H1 (cell line): ENCODE measurements at regions not wholly inside any gene's neighbourhood (a gene's known extent, or its start where the extent isn't known, plus 50 kb on each side); places are given as distances from the start of the nearest gene placed in this dataset.

Experiments
- CTCF ChIA-PET: fragments of 300-600 bp; sonication (Branson Sonifier 250); formaldehyde crosslinking; loops from one replicate; lab custom pipeline; 2021; ENCODE audit not compliant: partially characterized antibody; lab: Charles Lee
- POLR2A ChIA-PET: fragments of 300-600 bp; sonication (Branson Sonifier 250); formaldehyde crosslinking; loops from one replicate; lab custom pipeline; 2021; ENCODE audit warnings: inconsistent platforms; ENCODE audit not compliant: partially characterized antibody; lab: Charles Lee
- DNase-seq, 2 experiments: peaks; one replicate each; pipeline versions ENCODE4 v3.0.0 to v3.0.0-alpha.2; 2010 to 2022; ENCODE audit warnings: low spot score in 2 of 2, low read depth in 1 of 2, mixed read lengths in 1 of 2
- FAIRE-seq: peaks from 2 replicates; lab custom pipeline; 2011; peaks lifted over from hg19 to GRCh38; lab: Jason Lieb, UNC
- H2AFZ ChIP-seq: 2 replicates; pipeline ENCODE4 v1.8.1; 2012; ENCODE audit warnings: low read length, inconsistent platforms
- H2AK5ac ChIP-seq: 2 replicates; pipeline ENCODE4 v1.6.1; 2013; ENCODE audit warnings: low read depth, low read length
- H2BK120ac ChIP-seq: replicated peaks from 2 replicates; pipeline ENCODE3; 2013; ENCODE audit warnings: low read depth, low read length, inconsistent platforms
- H2BK12ac ChIP-seq: 2 replicates; pipeline ENCODE4 v1.6.1; 2013; ENCODE audit warnings: low read depth, low read length
- H2BK15ac ChIP-seq: 2 replicates; pipeline ENCODE4 v1.6.1; 2013; ENCODE audit warnings: low read length
- H2BK20ac ChIP-seq: 2 replicates; pipeline ENCODE4 v1.6.1; 2013; ENCODE audit warnings: low read length
- H2BK5ac ChIP-seq: 2 replicates; pipeline ENCODE4 v1.6.1; 2013; ENCODE audit warnings: low read depth, low read length
- H3K14ac ChIP-seq: 2 replicates; pipeline ENCODE4 v1.6.1; 2013; ENCODE audit warnings: inconsistent platforms; ENCODE audit not compliant: insufficient read length
- H3K18ac ChIP-seq: 2 replicates; pipeline ENCODE4 v1.6.1; 2013; ENCODE audit warnings: low read length; ENCODE audit errors: extremely low read depth
- H3K23ac ChIP-seq: 2 replicates; pipeline ENCODE4 v1.6.1; 2013; ENCODE audit warnings: inconsistent platforms; ENCODE audit not compliant: insufficient read length
- H3K23me2 ChIP-seq: 2 replicates; pipeline ENCODE4 v1.6.1; 2013; ENCODE audit warnings: low read depth, low read length
- H3K27ac ChIP-seq: 2 replicates; pipeline ENCODE4 v1.6.1; 2011; ENCODE audit warnings: low read depth, low read length, inconsistent platforms
- H3K27me3 ChIP-seq, 4 experiments: replicated peaks in 1 of 4; 1 replicate in 1 of 4; 2 replicates in 3 of 4; pipeline versions ENCODE4 v1.6.1 to v1.8.1; 2011 to 2013; ENCODE audit warnings: low read length in 3 of 4, mild to moderate bottlenecking in 3 of 4, inconsistent platforms in 2 of 4, mixed read lengths in 2 of 4, moderate library complexity in 1 of 4; ENCODE audit not compliant: control insufficient read depth in 3 of 4, insufficient read depth in 3 of 4; ENCODE audit errors: extremely low read depth in 1 of 4
- H3K36me3 ChIP-seq, 4 experiments: 2 replicates each; pipeline versions ENCODE4 v1.6.1 to v1.8.1; 2011 to 2013; ENCODE audit warnings: mild to moderate bottlenecking in 4 of 4, low read length in 3 of 4, moderate library complexity in 2 of 4, control low read depth in 1 of 4, inconsistent platforms in 1 of 4; ENCODE audit not compliant: insufficient read depth in 4 of 4, control insufficient read depth in 2 of 4
- H3K4ac ChIP-seq: replicated peaks from 2 replicates; pipeline ENCODE3; 2013; ENCODE audit warnings: low read length, low read depth, mixed read lengths, inconsistent platforms; ENCODE audit not compliant: insufficient read length
- H3K4me1 ChIP-seq, 4 experiments: replicated peaks in 1 of 4; 1 replicate in 1 of 4; 2 replicates in 3 of 4; pipeline versions ENCODE4 v1.6.1 to v1.8.1; 2011 to 2013; ENCODE audit warnings: low read length in 3 of 4, inconsistent platforms in 2 of 4, mixed read lengths in 1 of 4; ENCODE audit not compliant: insufficient read depth in 4 of 4, control insufficient read depth in 3 of 4
- H3K4me2 ChIP-seq, 2 experiments: 2 replicates each; pipeline versions ENCODE4 v1.6.1 to v1.8.1; 2011 to 2013; ENCODE audit warnings: low read depth in 2 of 2, low read length in 2 of 2, control low read depth in 1 of 2, inconsistent platforms in 1 of 2, mild to moderate bottlenecking in 1 of 2; ENCODE audit not compliant: insufficient read depth in 1 of 2
- H3K4me3 ChIP-seq, 4 experiments: fragments of 200-600, 300-600 bp in 1 of 4; sonication (generic), shearing (Covaris generic), sonication (Bioruptor Twin) in 1 of 4; 2 replicates each; pipeline versions ENCODE4 v1.5.1 to v1.8.1; 2011 to 2016; ENCODE audit warnings: low read length in 4 of 4, low read depth in 3 of 4, control low read depth in 2 of 4, inconsistent platforms in 2 of 4, mild to moderate bottlenecking in 2 of 4, mixed read lengths in 1 of 4, moderate library complexity in 1 of 4; ENCODE audit not compliant: insufficient read depth in 2 of 4; ENCODE audit errors: extremely low read depth in 1 of 4
- H3K56ac ChIP-seq: replicated peaks from 2 replicates; pipeline ENCODE3; 2013; ENCODE audit warnings: low read depth, mild to moderate bottlenecking, mixed read lengths, low read length, inconsistent platforms; ENCODE audit not compliant: insufficient read length
- H3K79me1 ChIP-seq: 2 replicates; pipeline ENCODE4 v1.6.1; 2013; ENCODE audit warnings: low read depth, low read length, control low read depth
- H3K79me2 ChIP-seq, 2 experiments: 2 replicates each; pipeline versions ENCODE4 v1.6.1 to v1.8.1; 2012 to 2013; ENCODE audit warnings: low read length in 2 of 2, mild to moderate bottlenecking in 2 of 2, inconsistent platforms in 1 of 2; ENCODE audit not compliant: insufficient read depth in 2 of 2, control insufficient read depth in 1 of 2
- H3K9ac ChIP-seq, 4 experiments: replicated peaks in 1 of 4; 1 replicate in 1 of 4; 2 replicates in 3 of 4; pipeline versions ENCODE4 v1.6.1 to v1.8.1; 2011 to 2013; ENCODE audit warnings: low read depth in 3 of 4, low read length in 3 of 4, control low read depth in 2 of 4, mild to moderate bottlenecking in 2 of 4, moderate library complexity in 2 of 4, inconsistent platforms in 1 of 4; ENCODE audit errors: extremely low read depth in 1 of 4
- H3K9me3 ChIP-seq, 2 experiments: 2 replicates each; pipeline versions ENCODE4 v1.6.1 to v1.8.1; 2012 to 2013; ENCODE audit warnings: mild to moderate bottlenecking in 2 of 2, moderate library complexity in 2 of 2, control low read depth in 1 of 2, inconsistent platforms in 1 of 2, low read depth in 1 of 2, low read length in 1 of 2, mixed read lengths in 1 of 2; ENCODE audit not compliant: insufficient read depth in 2 of 2
- H4K20me1 ChIP-seq, 2 experiments: replicated peaks in 1 of 2; 2 replicates each; pipeline versions ENCODE3 to v1.8.1; 2011 to 2013; ENCODE audit warnings: inconsistent platforms in 2 of 2, low read length in 2 of 2, mild to moderate bottlenecking in 1 of 2; ENCODE audit not compliant: insufficient read depth in 2 of 2, control insufficient read depth in 1 of 2
- H4K5ac ChIP-seq: 2 replicates; pipeline ENCODE4 v1.6.1; 2013; ENCODE audit warnings: low read length, low read depth, mixed read lengths, inconsistent platforms; ENCODE audit not compliant: insufficient read length
- H4K8ac ChIP-seq: 2 replicates; pipeline ENCODE4 v1.8.0; 2013; ENCODE audit warnings: mild to moderate bottlenecking, moderate library complexity, low read length, inconsistent platforms; ENCODE audit not compliant: insufficient read depth; ENCODE audit errors: extremely low read depth
- H4K91ac ChIP-seq: replicated peaks from 2 replicates; pipeline ENCODE3; 2013; ENCODE audit warnings: low read length, mixed read lengths, inconsistent platforms; ENCODE audit not compliant: insufficient read length
- CBX5 ChIP-seq: fragments of 300-800, 300-1000 bp; sonication (generic); IDR thresholded peaks from 2 replicates; pipeline ENCODE4 v1.7.1; 2016; ENCODE audit warnings: antibody characterized with exemption, low read length, low read depth
- CEBPB ChIP-seq: IDR thresholded peaks from 2 replicates; pipeline ENCODE4 v1.6.1; 2012; ENCODE audit warnings: low read depth, low read length
- EP300 ChIP-seq, 2 experiments: IDR thresholded peaks; 1 replicate in 1 of 2; 2 replicates in 1 of 2; pipeline ENCODE4 v1.6.1; 2011 to 2012; ENCODE audit warnings: low read depth in 2 of 2, low read length in 2 of 2, mild to moderate bottlenecking in 2 of 2, borderline replicate concordance in 1 of 2, inconsistent platforms in 1 of 2, moderate library complexity in 1 of 2
- HDAC6 ChIP-seq: IDR thresholded peaks from one replicate; pipeline ENCODE4 v1.7.1; 2012; ENCODE audit warnings: low read depth, mild to moderate bottlenecking, inconsistent platforms, low read length, moderate library complexity
- PHF8 ChIP-seq: fragments of 200-600 bp; sonication (generic); conservative IDR thresholded peaks from 2 replicates; pipeline ENCODE4 v1.7.1; 2012; ENCODE audit warnings: low read depth, mild to moderate bottlenecking, inconsistent platforms, low read length, moderate library complexity
- RAD21 ChIP-seq, 2 experiments: IDR thresholded peaks in 1 of 2; conservative IDR thresholded peaks in 1 of 2; 2 replicates each; pipeline ENCODE4 v1.6.1; 2011; ENCODE audit warnings: low read depth in 2 of 2, low read length in 2 of 2, improper control_type of control experiment in 1 of 2, inconsistent platforms in 1 of 2, mild to moderate bottlenecking in 1 of 2, moderate library complexity in 1 of 2
- SAP30 ChIP-seq: fragments of 300-600 bp; sonication (generic); IDR thresholded peaks from 2 replicates; pipeline ENCODE4 v1.7.1; 2012; ENCODE audit warnings: low read length, moderate library complexity, mild to moderate bottlenecking, inconsistent platforms; ENCODE audit not compliant: insufficient read depth, insufficient replicate concordance
- SIN3A ChIP-seq, 2 experiments: IDR thresholded peaks in 1 of 2; conservative IDR thresholded peaks in 1 of 2; 2 replicates each; pipeline ENCODE4 v1.6.1; 2011 to 2012; ENCODE audit warnings: low read length in 2 of 2, improper control_type of control experiment in 1 of 2, low read depth in 1 of 2, mild to moderate bottlenecking in 1 of 2
- SIRT6 ChIP-seq: IDR thresholded peaks from one replicate; pipeline ENCODE4 v1.7.1; 2012; ENCODE audit warnings: low read length, inconsistent platforms
- TAF7 ChIP-seq: optimal IDR thresholded peaks from 2 replicates; pipeline ENCODE3; 2011; ENCODE audit warnings: low read depth, mild to moderate bottlenecking, inconsistent platforms, low read length, moderate library complexity, borderline replicate concordance
- WGBS, 2 experiments: shearing (Covaris generic) in 1 of 2; methylation state at CpG; one replicate each; pipeline versions ENCODE4 v1.1.6 to v1.1.7; 2013 to 2015; ENCODE audit warnings: low lambda C conversion rate in 2 of 2, mixed read lengths in 2 of 2, inconsistent platforms in 1 of 2, low coverage in 1 of 2, missing lambda C conversion rate in 1 of 2; ENCODE audit not compliant: insufficient replicate concordance in 2 of 2, insufficient coverage in 1 of 2, insufficient read length in 1 of 2; ENCODE audit errors: extremely low coverage in 1 of 2, missing lambda C conversion rate in 1 of 2; 5-methylcytosine and 5-hydroxymethylcytosine counted together

- no peaks in the 10 kb centered on the region; a peak in 1 of 7 replicates for H3K4me1 ChIP-seq
- H2AK5ac ChIP-seq: no peak overlapping the region
- no peak overlapping the region for H3K27ac ChIP-seq
- H3K4me2 ChIP-seq: no peak overlapping the region
- POLR2A ChIA-PET: no interaction called here
- no peaks in the 10 kb centered on the region for H3K23me2 ChIP-seq
- no peak overlapping the region for H2BK5ac ChIP-seq
- no peak overlapping the region for H2BK120ac ChIP-seq
- no peak overlapping the region; the same call in 1 of the 2 replicates for H2AFZ ChIP-seq
- H2BK12ac ChIP-seq: no peak overlapping the region
- H3K9ac ChIP-seq: no peak overlapping the region
- no peaks in the 10 kb centered on the region for H3K9me3 ChIP-seq
- no peaks in the 10 kb centered on the region for H3K79me2 ChIP-seq
- H4K5ac ChIP-seq: no peak overlapping the region
- H4K20me1 ChIP-seq: no peaks in the 10 kb centered on the region
- no peak overlapping the region for H4K8ac ChIP-seq
- no peak overlapping the region for H3K23ac ChIP-seq
- no peak overlapping the region for H3K56ac ChIP-seq
- no peak overlapping the region for H3K4me3 ChIP-seq
- H3K36me3 ChIP-seq: no peaks in the 10 kb centered on the region
- H2BK20ac ChIP-seq: no peak overlapping the region
- FAIRE-seq (no peak), DNase-seq (no peak)
- WGBS, 2 experiments: 90% methylated on average over 6 of the region's 7 CpGs; no CpG with 5 or more reads in 1 of the 2 experiments
- no peaks in the 10 kb centered on the region for H3K27me3 ChIP-seq
- no peak overlapping the region for H3K18ac ChIP-seq
- no peak overlapping the region for H2BK15ac ChIP-seq
- no peak overlapping the region for H3K14ac ChIP-seq
- CTCF ChIA-PET: interaction anchor here (0.6 to 3.2 kb wide), 2 partner anchors 12 to 15 kb away, joined by 3 to 21 read pairs; no protein-coding TSS in a partner anchor
- H3K79me1 ChIP-seq: no peaks in the 10 kb centered on the region
- no peak overlapping the region for H3K4ac ChIP-seq
- no peak overlapping the region for H4K91ac ChIP-seq
- TF ChIP-seq RAD21 (IDR thresholded peaks at IDR 0.05 in 1 of 2, conservative IDR thresholded peaks at IDR 0.05 in 1 of 2; ENCODE audit: low read depth in 2 of 2, low read length in 2 of 2) (no peak), EP300 (IDR thresholded peaks at IDR 0.05; ENCODE audit: borderline replicate concordance in 1 of 2, low read depth in 2 of 2, low read length in 2 of 2) (no peak), HDAC6 (no peak), CEBPB (no peak), SAP30 (no peak), PHF8 (no peak), CBX5 (no peak), SIRT6 (no peak), TAF7 (no peak), SIN3A (conservative IDR thresholded peaks at IDR 0.05 in 1 of 2, IDR thresholded peaks at IDR 0.05 in 1 of 2; ENCODE audit: low read depth in 1 of 2, low read length in 2 of 2) (no peak)
These were observed 145.8 kb downstream of the COL6A3 start for GRCh38 chr2:237268004-237268708.
